ENCODE measurements at regions not wholly inside any gene's neighbourhood (a gene's known extent, or its start where the extent isn't known, plus 50 kb on each side); places are given as distances from the start of the nearest gene placed in this dataset.
"Not testable (repeated sequence)": the region's sequence is repeated elsewhere in the genome, so short reads cannot be mapped to it uniquely, and the experiment has no call there.

GRCh38 chr2:111493720-111494078 is 373.0 kb downstream of the BCL2L11 start:
- TF ChIP-seq CTCF, POLR2A (IDR thresholded peaks at IDR 0.05): not testable (repeated sequence)

All from thyroid gland (tissue), 4 donors.